ENCODE measurements at regions not wholly inside any gene's neighbourhood (a gene's known extent, or its start where the extent isn't known, plus 50 kb on each side); places are given as distances from the start of the nearest gene placed in this dataset.

DNA sequence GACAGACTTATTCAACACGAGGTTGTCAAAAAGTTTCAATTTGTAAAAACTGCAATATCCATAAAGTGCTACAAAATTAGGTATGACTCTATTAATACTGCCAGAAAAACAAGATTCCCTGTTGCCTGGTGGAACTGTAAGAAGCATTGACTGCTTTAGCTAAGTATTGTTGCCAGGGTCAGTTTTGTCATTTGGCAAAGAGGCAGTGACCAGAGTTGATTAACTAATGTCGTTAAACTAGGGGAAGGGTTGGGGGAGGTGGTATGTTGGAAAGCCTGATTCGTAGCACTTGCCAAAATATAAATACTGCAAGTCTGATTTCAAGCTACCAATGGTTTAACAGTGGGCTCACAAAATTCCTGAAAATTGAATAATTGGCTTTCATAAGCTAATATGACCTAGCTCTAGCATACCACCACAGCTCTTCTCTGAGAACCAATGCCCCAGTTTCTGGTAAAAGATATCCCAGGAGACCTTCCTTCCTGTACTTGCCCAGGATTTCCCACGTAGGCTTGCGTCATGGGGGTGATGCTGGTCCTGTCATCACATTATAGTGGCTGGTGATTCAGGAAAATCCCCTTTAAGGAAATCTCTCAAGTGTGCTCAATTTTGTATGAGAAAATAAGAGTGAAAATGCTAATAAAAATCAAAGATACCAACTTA lies 266.4 kb upstream of the TBC1D5 start:
- no peak overlapping the region for H2AFZ ChIP-seq (ENCODE audit: low read length)

DNA sequence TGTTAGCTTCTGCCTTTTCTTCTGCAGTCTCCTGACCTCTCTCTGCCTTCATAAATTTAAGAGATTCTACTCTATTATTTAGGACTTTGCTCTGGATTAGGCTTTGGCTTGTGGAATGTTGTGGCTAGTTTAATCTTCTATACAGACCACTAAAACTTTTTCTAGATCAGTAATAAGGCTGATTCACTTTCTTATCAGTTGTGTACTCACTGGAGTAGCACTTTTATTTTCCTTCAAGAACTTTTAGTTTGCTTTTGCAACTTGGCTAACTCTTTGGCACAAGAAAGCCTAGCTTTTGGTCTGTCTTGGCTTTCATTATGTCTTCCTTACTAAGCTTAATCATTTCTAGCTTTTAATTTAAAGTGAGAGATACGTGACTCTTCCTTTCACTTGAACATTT lies 265.5 kb upstream of the TBC1D5 start:
- DNase-seq (ENCODE audit: insufficient read length, low spot score, missing footprints): no peak
- peaks cover 5% of the 10 kb centered on the region for H3K4me1 ChIP-seq (ENCODE audit: insufficient read depth, low read length)
- no peaks in the 10 kb centered on the region for H3K9me3 ChIP-seq (ENCODE audit: low read depth, low read length)
- H3K4me3 ChIP-seq (ENCODE audit: insufficient read depth, low read length): no peak overlapping the region
- no peaks in the 10 kb centered on the region for H4K20me1 ChIP-seq (ENCODE audit: insufficient read depth, low read length)
- H3K79me2 ChIP-seq (ENCODE audit: insufficient read depth, low read length): no peaks in the 10 kb centered on the region
- TF ChIP-seq, protein P1, sequence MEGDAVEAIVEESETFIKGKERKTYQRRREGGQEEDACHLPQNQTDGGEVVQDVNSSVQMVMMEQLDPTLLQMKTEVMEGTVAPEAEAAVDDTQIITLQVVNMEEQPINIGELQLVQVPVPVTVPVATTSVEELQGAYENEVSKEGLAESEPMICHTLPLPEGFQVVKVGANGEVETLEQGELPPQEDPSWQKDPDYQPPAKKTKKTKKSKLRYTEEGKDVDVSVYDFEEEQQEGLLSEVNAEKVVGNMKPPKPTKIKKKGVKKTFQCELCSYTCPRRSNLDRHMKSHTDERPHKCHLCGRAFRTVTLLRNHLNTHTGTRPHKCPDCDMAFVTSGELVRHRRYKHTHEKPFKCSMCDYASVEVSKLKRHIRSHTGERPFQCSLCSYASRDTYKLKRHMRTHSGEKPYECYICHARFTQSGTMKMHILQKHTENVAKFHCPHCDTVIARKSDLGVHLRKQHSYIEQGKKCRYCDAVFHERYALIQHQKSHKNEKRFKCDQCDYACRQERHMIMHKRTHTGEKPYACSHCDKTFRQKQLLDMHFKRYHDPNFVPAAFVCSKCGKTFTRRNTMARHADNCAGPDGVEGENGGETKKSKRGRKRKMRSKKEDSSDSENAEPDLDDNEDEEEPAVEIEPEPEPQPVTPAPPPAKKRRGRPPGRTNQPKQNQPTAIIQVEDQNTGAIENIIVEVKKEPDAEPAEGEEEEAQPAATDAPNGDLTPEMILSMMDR (IDR thresholded peaks at IDR 0.05; ENCODE audit: extremely low read depth, low read depth, low read length): no peak
- H2AFZ ChIP-seq (ENCODE audit: low read length): no peak overlapping the region
- no peaks in the 10 kb centered on the region for H3K27me3 ChIP-seq (ENCODE audit: insufficient read depth, low read length)
- peak overlapping the region; percentile 74 for H3K27ac ChIP-seq (ENCODE audit: low read depth, low read length)
- no peaks in the 10 kb centered on the region for H3K36me3 ChIP-seq (ENCODE audit: insufficient read depth, low read length)
- no peak overlapping the region for H3K4me2 ChIP-seq (ENCODE audit: insufficient read depth, low read length)

More for the DNA sequence above, 266.4 kb upstream of the TBC1D5 start:
- H3K4me2 ChIP-seq (ENCODE audit: insufficient read depth, low read length): no peak overlapping the region
- H3K4me1 ChIP-seq (ENCODE audit: insufficient read depth, low read length): peaks cover 5% of the 10 kb centered on the region
- no peaks in the 10 kb centered on the region for H4K20me1 ChIP-seq (ENCODE audit: insufficient read depth, low read length)
- H3K36me3 ChIP-seq (ENCODE audit: insufficient read depth, low read length): no peaks in the 10 kb centered on the region
- DNase-seq (ENCODE audit: insufficient read length, low spot score, missing footprints): peak; percentile 19
- H3K27me3 ChIP-seq (ENCODE audit: insufficient read depth, low read length): no peaks in the 10 kb centered on the region
- no peak overlapping the region for H3K4me3 ChIP-seq (ENCODE audit: insufficient read depth, low read length)
- TF ChIP-seq, protein P1 (IDR thresholded peaks at IDR 0.05; ENCODE audit: extremely low read depth, low read depth, low read length): no peak
- no peaks in the 10 kb centered on the region for H3K79me2 ChIP-seq (ENCODE audit: insufficient read depth, low read length)
- H3K27ac ChIP-seq (ENCODE audit: low read depth, low read length): peak overlapping the region; percentile 74
- no peaks in the 10 kb centered on the region for H3K9me3 ChIP-seq (ENCODE audit: low read depth, low read length)

DNA sequence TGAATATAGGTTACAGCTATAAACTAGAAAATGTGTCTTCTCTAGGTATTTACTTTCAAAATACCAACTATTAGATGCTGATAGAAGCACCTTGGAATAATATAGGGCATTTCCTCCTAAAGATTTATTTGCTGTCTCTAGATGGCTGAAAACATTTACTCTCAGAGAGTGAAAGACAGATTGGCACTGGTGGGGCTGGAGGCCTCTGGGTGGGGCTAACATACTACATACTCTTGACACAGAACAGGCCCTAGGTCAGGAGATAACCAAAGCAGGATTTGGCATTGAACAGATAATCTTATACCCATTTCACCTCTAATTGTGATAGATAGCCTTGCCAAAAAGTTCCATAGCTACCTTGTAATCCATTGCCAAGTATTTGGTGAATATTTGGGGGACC lies 253.3 kb upstream of the TBC1D5 start:
- Histone ChIP-seq H3K4me3 (ENCODE audit: insufficient read depth, low read length) (no peak overlapping the region), H2AFZ (ENCODE audit: low read length) (no peak overlapping the region), H3K27ac (ENCODE audit: low read depth, low read length) (no peak overlapping the region), H3K9me3 (ENCODE audit: low read depth, low read length) (no peaks in the 10 kb centered on the region), H3K79me2 (ENCODE audit: insufficient read depth, low read length) (no peaks in the 10 kb centered on the region), H3K4me1 (ENCODE audit: insufficient read depth, low read length) (no peaks in the 10 kb centered on the region), H3K27me3 (ENCODE audit: insufficient read depth, low read length) (no peaks in the 10 kb centered on the region), H3K36me3 (ENCODE audit: insufficient read depth, low read length) (no peaks in the 10 kb centered on the region), H4K20me1 (ENCODE audit: insufficient read depth, low read length) (no peaks in the 10 kb centered on the region), H3K4me2 (ENCODE audit: insufficient read depth, low read length) (no peak overlapping the region)
- TF ChIP-seq, protein P1 (IDR thresholded peaks at IDR 0.05; ENCODE audit: extremely low read depth, low read depth, low read length): no peak
- DNase-seq (ENCODE audit: insufficient read length, low spot score, missing footprints): no peak

DNA sequence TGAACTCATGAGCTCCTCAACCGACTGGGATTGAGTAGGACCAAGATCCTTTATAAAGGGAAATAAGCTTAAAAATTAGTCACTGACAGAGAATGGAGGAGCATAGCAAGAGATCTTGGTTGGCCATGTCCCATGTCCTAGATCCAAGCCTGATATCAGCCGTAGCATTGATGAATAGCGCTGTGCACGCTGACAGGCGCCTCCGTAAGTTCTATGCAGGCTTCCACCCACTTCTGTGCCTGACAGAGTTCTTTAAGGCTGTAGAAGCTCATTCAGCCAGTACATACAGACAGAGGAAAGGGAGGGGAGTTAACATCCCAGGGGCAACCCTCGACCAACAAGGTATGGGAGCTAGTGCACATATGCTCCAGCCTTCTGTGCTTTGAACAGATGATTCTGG lies 251.7 kb upstream of the TBC1D5 start:
- no peaks in the 10 kb centered on the region for H4K20me1 ChIP-seq (ENCODE audit: insufficient read depth, low read length)
- H3K79me2 ChIP-seq (ENCODE audit: insufficient read depth, low read length): no peaks in the 10 kb centered on the region
- no peaks in the 10 kb centered on the region for H3K36me3 ChIP-seq (ENCODE audit: insufficient read depth, low read length)
- TF ChIP-seq, protein P1 (IDR thresholded peaks at IDR 0.05; ENCODE audit: extremely low read depth, low read depth, low read length): no peak
- no peak for DNase-seq (ENCODE audit: insufficient read length, low spot score, missing footprints)
- H3K4me3 ChIP-seq (ENCODE audit: insufficient read depth, low read length): no peak overlapping the region
- H3K27ac ChIP-seq (ENCODE audit: low read depth, low read length): no peak overlapping the region
- no peaks in the 10 kb centered on the region for H3K9me3 ChIP-seq (ENCODE audit: low read depth, low read length)
- H3K27me3 ChIP-seq (ENCODE audit: insufficient read depth, low read length): peaks cover 2% of the 10 kb centered on the region
- H2AFZ ChIP-seq (ENCODE audit: low read length): no peak overlapping the region
- H3K4me1 ChIP-seq (ENCODE audit: insufficient read depth, low read length): no peaks in the 10 kb centered on the region
- H3K4me2 ChIP-seq (ENCODE audit: insufficient read depth, low read length): no peak overlapping the region
